ENCODE measurements at regions not wholly inside any gene's neighbourhood (a gene's known extent, or its start where the extent isn't known, plus 50 kb on each side); places are given as distances from the start of the nearest gene placed in this dataset.

DNA sequence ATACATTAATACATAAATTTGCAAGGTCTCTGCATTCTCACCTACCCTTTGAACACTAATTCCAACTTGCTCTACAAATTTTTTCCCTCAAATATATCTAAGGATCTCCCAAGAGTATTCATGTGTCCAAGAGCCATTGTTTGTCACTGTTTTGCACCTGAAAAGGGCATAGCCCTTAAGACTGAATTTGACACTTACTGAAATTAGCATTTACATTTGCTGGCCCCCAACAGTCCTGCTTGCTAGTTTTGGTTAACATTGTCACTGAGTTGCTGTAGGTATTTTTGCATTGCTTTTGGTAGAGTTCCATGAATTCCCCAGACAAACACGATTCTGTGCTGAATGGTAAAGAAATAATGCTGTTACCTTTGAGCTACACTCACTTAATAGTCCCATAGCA is 57.3 kb downstream of the KCNA4 start:
- TF ChIP-seq, protein P1, sequence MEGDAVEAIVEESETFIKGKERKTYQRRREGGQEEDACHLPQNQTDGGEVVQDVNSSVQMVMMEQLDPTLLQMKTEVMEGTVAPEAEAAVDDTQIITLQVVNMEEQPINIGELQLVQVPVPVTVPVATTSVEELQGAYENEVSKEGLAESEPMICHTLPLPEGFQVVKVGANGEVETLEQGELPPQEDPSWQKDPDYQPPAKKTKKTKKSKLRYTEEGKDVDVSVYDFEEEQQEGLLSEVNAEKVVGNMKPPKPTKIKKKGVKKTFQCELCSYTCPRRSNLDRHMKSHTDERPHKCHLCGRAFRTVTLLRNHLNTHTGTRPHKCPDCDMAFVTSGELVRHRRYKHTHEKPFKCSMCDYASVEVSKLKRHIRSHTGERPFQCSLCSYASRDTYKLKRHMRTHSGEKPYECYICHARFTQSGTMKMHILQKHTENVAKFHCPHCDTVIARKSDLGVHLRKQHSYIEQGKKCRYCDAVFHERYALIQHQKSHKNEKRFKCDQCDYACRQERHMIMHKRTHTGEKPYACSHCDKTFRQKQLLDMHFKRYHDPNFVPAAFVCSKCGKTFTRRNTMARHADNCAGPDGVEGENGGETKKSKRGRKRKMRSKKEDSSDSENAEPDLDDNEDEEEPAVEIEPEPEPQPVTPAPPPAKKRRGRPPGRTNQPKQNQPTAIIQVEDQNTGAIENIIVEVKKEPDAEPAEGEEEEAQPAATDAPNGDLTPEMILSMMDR (IDR thresholded peaks at IDR 0.05 in 2 of 3, conservative IDR thresholded peaks at IDR 0.05 in 1 of 3; ENCODE audit: borderline replicate concordance in 1 of 3, insufficient read depth in 1 of 3, low read depth in 2 of 3, low read length in 2 of 3), result no peak
- TF ChIP-seq POLR2A (IDR thresholded peaks at IDR 0.05; ENCODE audit: borderline replicate concordance, extremely low read depth, insufficient read depth, insufficient read length) (no peak), ZNF274 (IDR thresholded peaks at IDR 0.05; ENCODE audit: low read depth, low read length) (no peak), POLR2AphosphoS5 (IDR thresholded peaks at IDR 0.05; ENCODE audit: low read depth, low read length) (no peak), YY1 (IDR thresholded peaks at IDR 0.05; ENCODE audit: extremely low read depth, insufficient replicate concordance, low read depth, low read length) (no peak), RAD21 (IDR thresholded peaks at IDR 0.05; ENCODE audit: low read depth) (no peak), EZH2 (IDR thresholded peaks at IDR 0.05) (no peak), SIN3A (IDR thresholded peaks at IDR 0.05; ENCODE audit: low read depth) (no peak), FOSL1 (IDR thresholded peaks at IDR 0.05; ENCODE audit: low read depth) (no peak), CEBPB (IDR thresholded peaks at IDR 0.05; ENCODE audit: low read depth) (no peak), EZH2phosphoT487 (IDR thresholded peaks at IDR 0.05; ENCODE audit: borderline replicate concordance) (no peak), ZFX (IDR thresholded peaks at IDR 0.05) (no peak)
- TF ChIP-seq, protein P2, sequence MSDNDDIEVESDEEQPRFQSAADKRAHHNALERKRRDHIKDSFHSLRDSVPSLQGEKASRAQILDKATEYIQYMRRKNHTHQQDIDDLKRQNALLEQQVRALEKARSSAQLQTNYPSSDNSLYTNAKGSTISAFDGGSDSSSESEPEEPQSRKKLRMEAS (IDR thresholded peaks at IDR 0.05), result no peak
- TF ChIP-seq, protein P3, sequence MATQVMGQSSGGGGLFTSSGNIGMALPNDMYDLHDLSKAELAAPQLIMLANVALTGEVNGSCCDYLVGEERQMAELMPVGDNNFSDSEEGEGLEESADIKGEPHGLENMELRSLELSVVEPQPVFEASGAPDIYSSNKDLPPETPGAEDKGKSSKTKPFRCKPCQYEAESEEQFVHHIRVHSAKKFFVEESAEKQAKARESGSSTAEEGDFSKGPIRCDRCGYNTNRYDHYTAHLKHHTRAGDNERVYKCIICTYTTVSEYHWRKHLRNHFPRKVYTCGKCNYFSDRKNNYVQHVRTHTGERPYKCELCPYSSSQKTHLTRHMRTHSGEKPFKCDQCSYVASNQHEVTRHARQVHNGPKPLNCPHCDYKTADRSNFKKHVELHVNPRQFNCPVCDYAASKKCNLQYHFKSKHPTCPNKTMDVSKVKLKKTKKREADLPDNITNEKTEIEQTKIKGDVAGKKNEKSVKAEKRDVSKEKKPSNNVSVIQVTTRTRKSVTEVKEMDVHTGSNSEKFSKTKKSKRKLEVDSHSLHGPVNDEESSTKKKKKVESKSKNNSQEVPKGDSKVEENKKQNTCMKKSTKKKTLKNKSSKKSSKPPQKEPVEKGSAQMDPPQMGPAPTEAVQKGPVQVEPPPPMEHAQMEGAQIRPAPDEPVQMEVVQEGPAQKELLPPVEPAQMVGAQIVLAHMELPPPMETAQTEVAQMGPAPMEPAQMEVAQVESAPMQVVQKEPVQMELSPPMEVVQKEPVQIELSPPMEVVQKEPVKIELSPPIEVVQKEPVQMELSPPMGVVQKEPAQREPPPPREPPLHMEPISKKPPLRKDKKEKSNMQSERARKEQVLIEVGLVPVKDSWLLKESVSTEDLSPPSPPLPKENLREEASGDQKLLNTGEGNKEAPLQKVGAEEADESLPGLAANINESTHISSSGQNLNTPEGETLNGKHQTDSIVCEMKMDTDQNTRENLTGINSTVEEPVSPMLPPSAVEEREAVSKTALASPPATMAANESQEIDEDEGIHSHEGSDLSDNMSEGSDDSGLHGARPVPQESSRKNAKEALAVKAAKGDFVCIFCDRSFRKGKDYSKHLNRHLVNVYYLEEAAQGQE (IDR thresholded peaks at IDR 0.05; ENCODE audit: low read depth), result no peak
